Mucosa of descending colon (tissue), 3 donors: ENCODE measurements at regions not wholly inside any gene's neighbourhood (a gene's known extent, or its start where the extent isn't known, plus 50 kb on each side); places are given as distances from the start of the nearest gene placed in this dataset.
A peak's percentile ranks its signal among the peaks of the same experiment; 100 is the strongest.

Experiments
- ATAC-seq: fragments of 200-7000 bp; cut with Tn5 transposase; one replicate; pipeline ENCODE4 v1.9.1; 2020; ENCODE audit warnings: mild to moderate bottlenecking, moderate library complexity
- DNase-seq, 3 donors: peaks; one replicate each; pipeline ENCODE4 v3.0.0-alpha.2; 2020
- H3K36me3 ChIP-seq: fragments of 200-600 bp; one replicate; pipeline ENCODE4 v1.8.0; 2021; ENCODE audit warnings: low read depth, mild to moderate bottlenecking
- H3K4me1 ChIP-seq: fragments of 200-600 bp; one replicate; pipeline ENCODE4 v1.8.0; 2021; ENCODE audit warnings: low read depth, mild to moderate bottlenecking
- H3K4me3 ChIP-seq: fragments of 200-600 bp; one replicate; pipeline ENCODE4 v1.8.0; 2021; ENCODE audit warnings: mild to moderate bottlenecking
- H3K9me3 ChIP-seq: fragments of 200-600 bp; one replicate; pipeline ENCODE4 v1.8.0; 2021; ENCODE audit warnings: mild to moderate bottlenecking
- intact Hi-C, 2 donors: fragments of 100-400 bp; cut with DNase I in 1 of 2; cut with micrococcal nuclease in 1 of 2; formaldehyde crosslinking; loops; one replicate each; pipeline versions ENCODE4 v1.11.0 to v1.11.1; 2022; cut with DNase I, micrococcal nuclease
- TF ChIP-seq, protein P1 (sequence below): fragments of 200-600 bp; IDR thresholded peaks from one replicate; pipeline ENCODE4 v1.8.0; 2022; ENCODE audit warnings: antibody characterized with exemption, mild to moderate bottlenecking
- donor health status: DM: no; HTN: no; CAD: no; lungs with moderate emphysema.
- donor health status: DM: no; HTN: no; CAD: no.
- donor health status: DM: no; HTN: yes; CAD: no.

DNA sequence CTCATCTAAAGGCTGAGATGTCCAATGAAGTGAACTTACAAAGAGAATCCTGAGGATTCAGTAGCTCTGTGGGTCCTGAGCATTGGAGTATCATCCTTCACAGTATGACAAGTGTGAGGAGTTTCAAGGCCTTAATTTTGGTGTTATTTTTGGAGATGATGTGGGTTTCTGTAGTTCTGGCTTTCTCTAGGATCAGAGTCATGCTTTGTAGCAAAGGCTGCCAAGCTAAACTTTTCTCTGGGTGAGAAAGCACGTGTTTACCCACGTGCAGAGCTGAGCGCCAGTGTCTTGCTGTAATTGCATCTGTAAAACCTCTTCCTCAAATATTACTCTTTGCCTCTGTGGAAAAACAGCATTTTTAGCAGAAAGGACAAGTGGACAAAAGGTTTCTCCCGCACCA is 387.8 kb upstream of the LYPLAL1 start:
- no peak overlapping the region for H3K4me3 ChIP-seq
- intact Hi-C loops = no loop called here
- H3K36me3 ChIP-seq = no peaks in the 10 kb centered on the region
- DNase-seq = peak in 1 of 3 donors; percentile 9
- TF ChIP-seq, protein P1, sequence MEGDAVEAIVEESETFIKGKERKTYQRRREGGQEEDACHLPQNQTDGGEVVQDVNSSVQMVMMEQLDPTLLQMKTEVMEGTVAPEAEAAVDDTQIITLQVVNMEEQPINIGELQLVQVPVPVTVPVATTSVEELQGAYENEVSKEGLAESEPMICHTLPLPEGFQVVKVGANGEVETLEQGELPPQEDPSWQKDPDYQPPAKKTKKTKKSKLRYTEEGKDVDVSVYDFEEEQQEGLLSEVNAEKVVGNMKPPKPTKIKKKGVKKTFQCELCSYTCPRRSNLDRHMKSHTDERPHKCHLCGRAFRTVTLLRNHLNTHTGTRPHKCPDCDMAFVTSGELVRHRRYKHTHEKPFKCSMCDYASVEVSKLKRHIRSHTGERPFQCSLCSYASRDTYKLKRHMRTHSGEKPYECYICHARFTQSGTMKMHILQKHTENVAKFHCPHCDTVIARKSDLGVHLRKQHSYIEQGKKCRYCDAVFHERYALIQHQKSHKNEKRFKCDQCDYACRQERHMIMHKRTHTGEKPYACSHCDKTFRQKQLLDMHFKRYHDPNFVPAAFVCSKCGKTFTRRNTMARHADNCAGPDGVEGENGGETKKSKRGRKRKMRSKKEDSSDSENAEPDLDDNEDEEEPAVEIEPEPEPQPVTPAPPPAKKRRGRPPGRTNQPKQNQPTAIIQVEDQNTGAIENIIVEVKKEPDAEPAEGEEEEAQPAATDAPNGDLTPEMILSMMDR = no peak
- H3K4me1 ChIP-seq = no peaks in the 10 kb centered on the region
- no peak for ATAC-seq
- no peaks in the 10 kb centered on the region for H3K9me3 ChIP-seq

DNA sequence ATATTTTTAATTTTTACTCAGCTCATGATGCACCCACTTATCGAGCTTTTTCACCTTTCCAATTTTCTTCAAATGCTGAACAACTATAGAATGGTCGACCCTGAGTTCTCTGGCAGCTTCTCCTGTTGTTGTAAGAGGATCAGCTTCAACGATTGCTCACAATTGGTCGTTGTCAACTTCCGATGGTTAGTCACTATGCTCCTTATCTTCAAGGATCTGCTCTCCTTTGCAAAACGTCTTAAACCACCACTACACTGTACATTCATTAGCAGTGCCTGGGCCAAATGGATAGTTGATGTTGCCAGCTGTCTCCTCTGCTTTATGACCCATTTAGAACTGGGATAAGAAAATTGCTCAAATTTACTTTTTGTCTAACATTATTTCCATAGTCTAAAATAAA is 385.9 kb upstream of the LYPLAL1 start:
- Histone ChIP-seq H3K4me3 (no peak overlapping the region), H3K36me3 (no peaks in the 10 kb centered on the region), H3K4me1 (no peaks in the 10 kb centered on the region), H3K9me3 (no peaks in the 10 kb centered on the region)
- ATAC-seq (no peak), DNase-seq (no peak)
- TF ChIP-seq, protein P1 = no peak
- intact Hi-C loops = no loop called here

DNA sequence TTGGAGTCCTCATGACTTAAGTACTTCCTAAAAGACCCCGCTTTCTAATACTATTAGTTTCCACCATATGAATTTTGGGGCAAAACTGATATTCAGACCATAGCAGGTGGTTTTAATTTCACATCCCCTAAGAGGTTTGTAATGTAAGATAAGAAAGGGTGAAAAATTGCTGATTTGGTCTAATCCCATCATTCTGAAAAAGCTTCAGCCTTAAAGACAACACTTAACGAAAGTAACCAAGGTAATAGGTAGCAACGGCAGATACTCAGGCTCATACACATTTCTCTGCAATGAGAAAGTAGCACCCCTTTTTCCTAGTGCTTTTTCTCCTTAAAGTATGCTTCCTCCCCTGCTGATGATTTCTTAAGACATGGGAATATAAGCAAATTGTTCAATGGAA is 376.9 kb upstream of the LYPLAL1 start:
- no peaks in the 10 kb centered on the region for H3K4me1 ChIP-seq
- TF ChIP-seq, protein P1 = no peak
- no peak for DNase-seq
- H3K4me3 ChIP-seq = no peak overlapping the region
- H3K9me3 ChIP-seq = no peaks in the 10 kb centered on the region
- H3K36me3 ChIP-seq = no peaks in the 10 kb centered on the region
- intact Hi-C loops = no loop called here
- ATAC-seq = no peak

DNA sequence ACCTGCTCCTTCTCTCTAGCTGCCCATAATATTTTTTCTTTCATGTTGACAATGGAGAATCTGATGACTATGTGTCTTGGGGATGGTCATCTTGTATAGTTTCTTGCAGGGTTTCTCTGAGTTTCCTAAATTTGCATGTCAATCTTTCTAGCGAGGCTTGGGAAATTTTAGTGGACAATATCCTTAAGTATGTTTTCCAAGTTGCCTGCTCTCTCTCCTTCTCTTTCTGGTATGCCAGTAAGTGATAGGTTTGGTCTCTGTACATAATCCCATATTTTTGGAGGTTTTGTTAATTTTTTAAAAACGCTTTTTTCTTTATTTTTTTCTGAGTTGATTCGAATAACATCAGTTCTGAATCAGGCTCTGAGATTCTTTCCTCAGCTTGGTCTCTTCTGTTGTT is 370.9 kb upstream of the LYPLAL1 start:
- Histone ChIP-seq H3K4me1 (no peaks in the 10 kb centered on the region), H3K9me3 (no peaks in the 10 kb centered on the region), H3K4me3 (no peak overlapping the region), H3K36me3 (no peaks in the 10 kb centered on the region)
- TF ChIP-seq, protein P1 = no peak
- DNase-seq = no peak
- intact Hi-C loops = no loop called here
- ATAC-seq = no peak

DNA sequence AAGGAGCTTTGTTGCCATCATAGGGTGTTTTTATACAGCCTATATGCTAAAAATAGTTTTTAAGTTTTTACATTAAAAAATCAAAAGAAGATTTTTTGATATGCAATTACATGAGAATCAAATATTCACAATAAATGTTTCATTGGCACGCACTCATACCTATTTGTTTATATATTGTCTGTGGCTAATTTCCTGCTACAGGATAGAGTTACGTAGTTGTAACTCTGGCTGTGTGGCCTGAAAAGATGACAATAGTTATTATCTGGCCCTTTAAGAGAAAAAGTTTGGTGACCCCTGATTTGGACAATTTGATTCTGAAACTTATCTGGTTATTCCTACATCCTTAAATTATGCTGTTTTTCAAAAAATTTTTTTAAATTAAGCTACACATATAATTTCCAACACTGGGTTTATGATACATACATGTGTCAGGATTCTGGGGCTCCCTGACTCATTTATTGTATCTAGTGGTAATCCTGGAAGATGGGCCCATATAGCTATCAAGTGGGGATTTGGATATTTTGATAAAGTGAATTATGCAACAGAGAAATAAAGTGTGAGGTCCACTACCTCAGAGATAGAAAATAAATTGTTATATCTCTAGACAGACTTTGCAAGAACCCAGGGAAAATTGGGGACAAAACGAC is 370.2 kb upstream of the LYPLAL1 start:
- TF ChIP-seq, protein P1 = no peak
- DNase-seq (no peak), ATAC-seq (no peak)
- Histone ChIP-seq H3K36me3 (no peaks in the 10 kb centered on the region), H3K4me3 (no peak overlapping the region), H3K9me3 (no peaks in the 10 kb centered on the region), H3K4me1 (no peaks in the 10 kb centered on the region)
- intact Hi-C loops = no loop called here
